HT-29 (cell line): ENCODE measurements at regions not wholly inside any gene's neighbourhood (a gene's known extent, or its start where the extent isn't known, plus 50 kb on each side); places are given as distances from the start of the nearest gene placed in this dataset.

Source experiments
- DNase-seq: peaks from one replicate; pipeline ENCODE4 v3.0.0-alpha.2; 2015; ENCODE audit warnings: low spot score

DNA sequence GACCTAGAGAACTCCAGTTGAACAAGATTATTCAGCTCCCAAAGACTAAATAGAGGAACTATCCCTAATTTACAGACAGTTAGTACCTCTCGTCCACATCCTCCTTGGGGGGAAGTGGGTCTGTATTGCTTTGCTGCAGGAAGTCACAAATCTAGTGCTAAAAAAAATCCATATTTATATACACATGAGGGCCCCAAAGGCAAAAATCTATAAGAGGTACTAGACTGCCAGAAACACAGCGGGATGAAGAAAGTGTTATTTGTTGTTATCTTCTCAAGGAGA, 190.1 kb downstream of the TTC8 start:
- DNase-seq = no peak

DNA sequence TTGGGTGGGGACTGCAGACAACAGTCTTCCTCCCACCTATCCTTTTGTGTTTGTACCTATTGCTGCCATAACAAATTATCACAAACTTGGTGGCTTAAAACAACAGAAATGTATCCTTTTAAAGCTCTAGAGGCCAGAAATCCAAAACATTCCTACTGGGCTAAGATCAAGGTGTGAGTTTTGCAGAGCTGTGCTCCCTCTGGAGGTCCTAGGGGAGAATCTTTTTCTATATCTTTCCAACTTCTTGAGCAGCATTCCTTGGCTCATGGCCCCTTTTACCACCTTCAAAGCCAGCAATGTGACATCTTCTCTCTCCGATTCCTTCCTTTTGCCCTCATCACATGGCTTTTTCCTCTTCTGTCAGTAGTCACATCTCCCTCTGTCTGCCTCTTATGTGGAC, 190.6 kb downstream of the TTC8 start:
- no peak for DNase-seq

DNA sequence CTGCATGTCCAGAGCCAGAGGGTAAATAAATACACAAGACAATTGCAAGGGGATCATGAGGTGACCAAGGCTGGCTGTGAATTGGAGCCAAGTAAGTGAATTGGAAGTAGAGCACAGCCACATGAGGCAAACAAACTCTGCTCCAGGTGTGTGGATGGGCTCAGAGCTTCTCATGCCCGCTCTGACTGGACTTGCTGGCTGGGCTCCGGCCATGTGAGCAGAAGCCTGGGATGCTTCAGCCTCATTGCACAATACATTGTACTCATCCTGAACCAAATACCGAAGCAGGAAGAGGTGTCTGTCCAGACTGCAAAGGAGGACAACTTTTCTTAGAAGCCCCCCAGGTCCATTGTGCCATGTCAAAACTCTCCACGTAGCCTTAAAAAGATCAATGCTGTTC, 193.0 kb downstream of the TTC8 start:
- DNase-seq = no peak

DNA sequence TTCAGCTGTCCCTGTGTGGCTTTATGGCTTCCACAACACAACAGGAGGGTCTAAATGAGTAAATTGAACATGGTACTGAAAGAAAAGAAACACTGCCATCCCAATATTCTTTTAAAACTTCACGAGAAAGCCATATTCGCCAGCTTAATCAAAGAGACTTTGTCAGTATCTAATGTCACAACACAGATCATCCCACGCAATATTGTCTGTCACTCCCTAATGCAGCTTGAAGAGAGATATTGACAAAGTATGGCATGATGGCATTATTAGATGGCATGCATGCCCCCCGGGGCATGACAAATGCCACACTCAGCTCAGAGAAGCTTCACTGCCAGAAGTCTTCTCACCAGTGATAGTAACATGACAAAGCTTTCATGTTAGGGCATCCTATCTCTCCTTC, 197.8 kb downstream of the TTC8 start:
- DNase-seq = no peak

DNA sequence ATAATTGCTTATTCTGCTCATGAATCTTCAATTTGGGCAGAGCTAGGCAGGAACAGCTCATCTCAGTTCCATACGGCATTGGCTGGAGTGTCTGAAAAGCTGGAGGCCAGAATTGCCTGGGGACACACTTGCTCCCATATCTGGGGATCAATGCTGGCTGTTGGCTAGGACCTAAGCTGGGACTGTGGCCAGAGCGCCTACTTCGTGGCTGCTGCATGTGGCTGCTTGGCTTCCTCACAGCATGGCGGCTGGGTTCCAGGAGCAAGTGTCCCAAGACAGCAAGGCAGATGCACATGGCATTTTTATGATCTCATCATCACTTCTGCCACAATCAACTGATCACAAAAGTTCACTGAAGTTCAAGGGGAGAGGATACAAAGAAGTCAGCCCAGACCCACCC, 200.2 kb downstream of the TTC8 start:
- no peak for DNase-seq

DNA sequence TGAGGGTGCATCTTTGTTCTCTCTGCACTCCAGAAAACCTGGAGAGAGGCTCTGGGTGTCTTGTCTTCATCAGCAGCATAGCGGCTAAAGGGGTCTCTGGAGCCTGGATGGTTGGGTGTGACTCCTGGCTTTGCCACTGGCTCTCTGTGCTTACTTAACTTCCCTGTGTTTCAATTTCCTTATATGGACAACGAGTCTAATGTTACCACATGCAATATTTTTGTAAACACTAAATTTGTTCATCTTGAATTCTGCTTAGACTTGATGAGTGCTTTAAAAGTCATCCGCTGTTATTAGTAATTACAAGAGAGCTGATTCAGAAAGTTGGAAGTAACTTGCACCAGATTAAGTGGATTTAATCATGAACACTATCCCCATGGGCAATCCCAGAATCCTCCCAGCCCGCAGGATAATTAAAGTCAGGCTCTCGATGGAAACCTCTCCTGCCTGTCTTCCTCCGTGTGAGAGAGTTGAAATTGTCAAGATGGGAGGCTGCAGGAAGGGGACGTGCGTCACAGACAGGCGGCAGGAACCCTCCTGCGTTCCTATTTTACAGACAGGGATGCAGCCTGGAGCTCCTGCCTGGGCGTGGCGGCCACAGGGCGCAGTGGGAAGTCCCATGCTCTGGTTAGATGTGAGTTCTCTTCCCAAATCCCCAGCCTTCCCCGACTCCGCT, 201.2 kb downstream of the TTC8 start:
- no peak for DNase-seq

DNA sequence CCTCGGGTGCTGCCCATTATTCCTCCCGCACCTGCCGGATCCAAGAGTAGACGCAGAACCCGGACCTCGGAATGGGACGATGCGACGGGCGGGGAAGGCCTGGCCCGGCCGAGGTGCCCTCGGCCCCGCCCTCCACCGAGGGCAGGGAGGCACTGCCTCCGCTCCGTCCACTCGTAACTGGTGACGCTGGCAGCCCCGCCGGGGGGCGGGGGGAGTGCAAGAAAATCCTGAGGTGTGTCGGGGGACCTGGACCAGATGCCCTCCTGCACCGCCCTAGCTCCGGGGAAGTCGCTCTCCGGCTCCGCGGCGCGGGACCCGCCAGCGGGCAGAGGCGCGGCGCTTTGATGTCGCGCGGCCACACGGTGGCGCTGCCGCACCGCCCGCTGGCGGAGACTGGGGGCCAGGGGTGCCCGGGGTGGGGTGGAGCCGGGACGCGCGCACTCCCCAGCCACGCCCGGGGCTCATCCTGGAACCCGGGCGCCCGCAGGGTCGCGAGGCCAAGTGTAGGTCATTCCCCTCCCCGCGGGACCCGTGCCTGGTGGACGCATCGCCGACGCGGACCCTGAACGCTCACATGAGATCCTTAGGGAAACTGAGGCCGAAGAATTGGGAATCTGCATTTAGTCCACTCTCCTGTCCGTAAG, 202.8 kb downstream of the TTC8 start:
- peak; percentile 9 for DNase-seq

DNA sequence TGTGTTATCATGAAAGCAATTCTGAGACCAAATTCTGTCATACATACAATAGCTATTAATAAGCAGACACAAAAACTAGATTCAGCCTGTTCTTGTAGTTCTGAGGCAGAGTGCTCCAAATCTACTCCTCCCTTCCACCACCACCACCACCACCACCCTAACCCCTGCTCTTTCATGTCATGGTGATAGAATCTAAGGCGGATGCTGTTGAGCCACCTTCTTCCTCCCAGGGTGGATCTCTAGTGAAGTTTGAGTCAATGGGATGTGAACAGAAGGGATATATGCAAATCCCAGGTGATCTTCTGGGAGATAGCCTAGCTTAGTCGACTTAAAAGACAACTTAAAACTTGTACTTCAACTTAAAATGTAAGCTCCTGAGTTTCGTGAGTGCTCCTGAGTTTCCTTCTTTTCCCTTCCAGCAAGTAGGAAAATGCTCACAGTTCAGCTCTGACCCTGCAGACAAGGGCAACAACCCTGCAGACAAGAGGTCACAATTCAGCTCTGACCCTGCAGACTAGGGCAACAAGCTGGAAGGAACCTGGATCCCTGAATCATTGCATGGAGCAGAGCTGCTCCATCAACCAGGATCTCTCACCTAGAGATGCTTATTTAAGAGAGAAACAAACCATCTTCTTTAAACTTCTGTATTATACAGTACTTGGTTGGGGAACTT, 204.1 kb downstream of the TTC8 start:
- DNase-seq = no peak

DNA sequence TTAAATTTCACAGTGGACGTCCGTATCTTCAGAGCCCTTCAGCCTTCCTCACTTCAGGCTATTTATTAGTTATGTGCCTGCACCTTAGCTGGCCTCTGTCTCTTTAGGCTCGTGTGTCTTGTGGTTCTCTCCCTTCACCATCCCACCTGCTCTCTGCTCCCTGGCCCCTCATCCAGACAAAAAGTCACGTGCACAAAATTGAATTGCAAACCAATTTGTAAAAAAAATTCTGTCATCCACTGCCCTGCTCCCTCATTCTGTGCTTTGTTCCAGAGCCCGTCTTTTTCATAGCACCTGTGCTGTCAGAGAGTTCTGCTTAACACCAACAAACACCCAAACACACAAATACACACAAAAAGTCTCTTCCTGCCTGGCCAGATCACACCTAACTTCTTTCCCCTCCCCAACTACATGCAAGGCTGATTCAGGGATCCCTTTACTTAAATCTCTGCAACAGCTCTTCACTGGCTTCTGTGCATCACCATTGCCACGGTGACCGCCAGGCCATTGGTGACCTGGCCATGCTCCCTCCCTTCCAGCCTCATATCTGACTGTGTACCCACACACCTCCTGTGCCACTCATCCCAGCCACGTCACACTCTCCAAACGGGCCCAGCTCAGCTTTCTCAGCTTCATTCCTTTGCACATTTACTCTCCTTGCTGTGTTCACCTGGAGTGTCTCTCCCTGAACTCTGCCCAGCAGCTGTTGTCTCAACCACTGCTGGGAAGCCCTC, 205.7 kb downstream of the TTC8 start:
- DNase-seq = no peak

DNA sequence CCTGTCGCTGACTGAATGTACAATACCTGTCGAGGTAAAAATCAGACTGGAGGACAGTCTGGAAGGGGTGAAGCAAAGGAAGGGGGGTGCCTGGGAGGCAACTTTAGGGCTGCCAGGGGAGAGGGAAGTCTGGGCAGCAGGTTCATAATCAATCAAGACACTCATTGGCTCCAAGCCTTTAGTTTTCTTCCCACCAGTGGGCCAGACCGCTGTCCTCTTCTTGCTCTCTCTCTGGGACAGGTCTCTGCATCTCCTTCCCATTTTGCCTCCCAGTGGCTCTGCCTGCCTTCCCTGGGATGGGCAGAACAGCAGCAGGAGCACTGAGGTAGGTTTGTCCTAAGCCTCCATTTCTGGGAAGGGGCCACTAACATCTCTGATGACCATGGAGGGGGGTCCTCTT, 206.5 kb downstream of the TTC8 start:
- no peak for DNase-seq

DNA sequence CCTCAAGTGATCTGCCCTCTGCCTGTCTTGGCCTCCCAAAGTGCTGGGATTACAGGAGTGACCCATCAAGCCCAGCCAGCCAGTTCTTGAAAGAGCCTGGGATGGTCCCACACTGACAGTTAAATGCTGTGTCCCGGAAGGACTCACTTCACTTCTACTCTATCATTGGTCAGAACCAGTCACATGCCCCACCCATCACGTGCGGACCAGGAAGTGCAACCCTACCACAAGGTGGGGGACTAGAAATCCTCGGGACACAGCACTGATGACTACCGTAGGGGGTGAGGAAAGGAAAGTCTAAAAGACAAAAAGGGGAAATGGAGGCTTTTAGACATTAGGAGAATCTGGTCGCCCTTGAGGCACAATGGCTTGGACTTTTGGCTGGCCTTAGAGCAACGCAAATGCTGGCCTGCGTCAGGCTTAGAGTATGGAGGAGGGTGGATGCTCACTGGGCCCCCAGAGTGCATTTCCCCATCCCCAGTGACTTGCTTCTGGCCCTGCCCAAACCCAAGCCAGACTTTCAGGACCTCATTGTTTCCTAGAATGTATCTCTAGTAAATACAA, 207.7 kb downstream of the TTC8 start:
- no peak for DNase-seq

DNA sequence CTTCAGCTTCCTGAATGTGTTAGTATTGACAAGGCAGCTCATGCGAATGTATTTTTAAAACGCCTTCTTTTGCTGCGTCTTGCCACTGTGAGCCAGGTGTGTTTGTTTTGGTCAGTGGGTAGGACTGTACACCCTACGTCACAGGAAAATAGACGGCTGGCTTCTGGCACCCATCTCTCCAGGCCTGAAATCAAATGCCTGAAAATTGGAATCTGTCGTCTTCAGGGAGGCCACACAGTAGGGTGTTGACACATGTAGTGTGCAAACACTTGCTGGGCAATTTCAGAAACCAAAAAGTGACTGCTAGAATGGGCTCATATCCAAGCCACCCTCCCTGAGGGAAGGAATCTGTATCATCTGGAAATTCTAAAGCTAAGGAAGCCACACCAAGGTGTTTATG, 209.3 kb downstream of the TTC8 start:
- DNase-seq = no peak

DNA sequence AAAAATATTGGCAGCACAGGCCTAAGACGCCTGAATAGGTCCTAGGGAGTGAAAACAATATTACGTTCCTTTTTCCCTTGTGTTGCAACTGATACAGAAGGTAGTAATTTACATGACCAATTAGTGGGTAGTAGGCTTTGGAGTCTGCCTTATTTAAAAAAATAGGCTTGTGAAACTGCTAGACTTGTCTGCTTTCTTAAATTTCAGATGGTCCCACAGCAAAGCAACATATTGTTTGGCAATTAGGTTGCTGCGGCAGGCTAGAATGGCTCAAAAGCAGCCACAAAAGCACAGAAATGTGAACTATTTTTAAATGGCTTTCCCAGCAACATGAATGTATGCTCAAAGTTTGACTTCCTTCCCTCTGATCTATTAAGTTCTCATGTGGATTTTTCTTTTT, 211.9 kb downstream of the TTC8 start:
- DNase-seq = no peak

DNA sequence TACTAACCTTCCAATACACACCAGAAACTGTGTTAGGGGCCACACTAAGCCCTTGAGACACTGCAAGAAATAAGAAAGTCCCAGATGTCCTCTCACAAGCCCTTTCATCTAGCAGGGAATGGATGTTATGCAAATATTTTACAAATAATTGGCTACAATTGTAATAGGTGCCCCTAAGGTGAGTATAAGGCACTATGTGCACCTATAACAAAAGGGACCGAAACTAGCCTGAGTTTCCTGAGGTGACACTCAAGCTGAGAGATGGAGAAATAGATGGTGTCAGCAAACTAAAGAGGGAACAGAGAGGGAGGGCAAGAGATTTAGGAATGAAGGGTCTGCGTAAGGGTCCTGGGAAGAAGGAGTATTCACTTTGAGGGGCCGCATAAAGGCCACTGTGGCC, 212.6 kb downstream of the TTC8 start:
- DNase-seq = no peak

DNA sequence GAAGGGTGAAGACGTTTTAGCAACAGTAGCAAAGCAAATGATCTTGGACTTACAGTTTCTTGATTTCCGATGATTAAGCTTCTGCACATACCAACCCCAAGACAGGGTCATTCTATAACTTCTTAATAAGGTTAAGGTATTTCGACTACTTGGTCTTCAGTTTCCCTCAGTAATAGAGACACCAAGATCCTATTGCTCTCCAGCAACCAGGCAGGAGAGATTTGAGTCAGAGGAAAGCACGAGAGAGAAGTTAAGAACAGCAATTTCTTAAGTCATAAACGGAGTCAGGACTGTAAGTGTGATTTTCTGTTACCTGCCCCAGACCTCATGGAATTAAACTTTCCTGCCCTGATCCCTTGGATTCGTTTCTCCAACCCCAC, 215.6 kb downstream of the TTC8 start:
- DNase-seq = no peak

DNA sequence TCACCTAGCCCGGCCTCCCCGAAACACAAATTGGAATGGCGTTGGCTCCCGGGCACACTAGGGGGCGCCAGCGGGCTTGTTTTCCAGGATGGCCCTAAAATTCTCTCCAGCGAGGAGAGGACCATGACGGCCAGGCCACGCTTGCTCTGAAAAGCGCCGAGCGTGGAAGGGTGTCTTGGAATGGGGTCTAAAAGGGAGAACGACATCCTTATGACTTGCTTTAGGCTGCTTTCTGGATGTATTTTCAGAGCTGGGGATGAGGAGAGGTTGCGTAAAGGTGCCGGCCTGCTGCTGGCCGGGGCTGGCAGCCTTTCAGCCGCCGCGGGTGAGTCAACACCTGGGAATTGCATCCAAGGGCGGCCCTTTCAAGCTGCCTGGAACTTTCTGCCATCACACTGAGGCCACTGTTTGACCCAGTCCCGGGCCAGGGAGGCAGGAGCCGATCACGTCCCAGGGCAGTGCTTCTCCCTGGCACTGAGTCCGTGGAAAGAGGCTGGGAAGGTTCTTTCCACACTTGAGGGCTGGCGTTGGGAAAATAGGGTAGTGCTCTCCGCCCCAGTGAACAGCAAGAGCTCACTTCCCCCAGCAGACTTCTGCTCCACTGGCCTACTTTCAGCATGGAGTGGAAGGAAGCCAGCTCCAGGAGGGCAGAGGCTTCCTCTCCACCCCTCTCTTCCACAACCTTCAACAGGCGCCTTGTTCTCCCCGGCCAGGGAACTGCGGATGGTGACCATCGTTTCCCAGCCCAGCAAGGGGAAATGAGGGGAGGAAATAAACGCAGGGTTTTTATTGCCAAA, 216.2 kb downstream of the TTC8 start:
- peak; percentile 87 for DNase-seq

DNA sequence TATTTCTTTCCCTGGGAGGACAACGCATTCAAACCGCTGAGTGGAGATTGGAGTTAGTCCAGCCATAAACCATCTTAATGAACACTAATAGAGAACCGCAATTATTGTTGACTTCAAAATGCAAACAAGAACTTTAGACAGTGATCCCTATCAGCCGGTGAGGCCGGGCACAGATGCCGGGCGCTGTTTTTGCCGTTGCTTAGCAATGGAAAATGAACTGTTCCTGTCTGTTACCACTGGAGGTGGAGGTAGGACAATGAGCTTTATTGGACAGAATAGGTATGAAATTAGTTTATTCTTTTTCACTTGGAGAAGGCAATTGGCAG, 216.8 kb downstream of the TTC8 start:
- DNase-seq = no peak

DNA sequence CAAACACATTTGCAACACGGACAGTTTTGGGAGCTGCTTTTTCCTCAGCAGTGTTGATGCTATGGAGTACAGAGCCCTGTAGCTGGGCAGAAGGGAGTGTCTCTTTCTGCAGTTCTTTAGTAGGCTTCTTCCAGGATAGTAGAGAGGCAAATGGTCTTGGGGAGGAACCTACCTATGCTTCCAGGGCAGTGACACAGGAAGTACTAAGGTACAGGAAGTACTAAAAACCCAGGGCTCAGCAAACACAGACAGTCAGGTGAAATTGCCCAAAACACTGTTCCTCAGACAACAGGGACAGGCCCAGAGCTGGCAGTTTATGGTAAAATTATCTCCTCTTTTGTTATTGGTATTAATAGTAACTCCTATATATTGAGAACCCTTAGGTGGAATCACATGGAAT, 217.6 kb downstream of the TTC8 start:
- DNase-seq = peak; percentile 4

DNA sequence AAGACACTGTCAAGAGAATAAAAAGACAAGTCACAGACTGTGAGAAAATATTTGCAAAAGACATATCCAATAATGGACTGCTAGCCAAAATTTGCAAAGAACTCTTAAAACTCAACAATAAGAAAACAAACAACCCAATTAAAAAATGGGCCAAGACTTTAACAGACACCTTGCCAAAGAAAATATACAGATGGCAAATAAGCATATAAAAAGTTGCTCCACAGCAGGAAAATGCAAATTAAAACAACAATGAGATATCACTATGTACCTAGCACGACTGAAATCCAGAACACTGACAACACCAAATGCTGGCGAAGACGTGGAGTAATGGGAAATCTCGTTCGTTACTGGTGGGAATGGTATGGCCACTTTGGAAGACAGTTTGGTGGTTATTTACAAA, 228.9 kb downstream of the TTC8 start:
- DNase-seq = no peak

DNA sequence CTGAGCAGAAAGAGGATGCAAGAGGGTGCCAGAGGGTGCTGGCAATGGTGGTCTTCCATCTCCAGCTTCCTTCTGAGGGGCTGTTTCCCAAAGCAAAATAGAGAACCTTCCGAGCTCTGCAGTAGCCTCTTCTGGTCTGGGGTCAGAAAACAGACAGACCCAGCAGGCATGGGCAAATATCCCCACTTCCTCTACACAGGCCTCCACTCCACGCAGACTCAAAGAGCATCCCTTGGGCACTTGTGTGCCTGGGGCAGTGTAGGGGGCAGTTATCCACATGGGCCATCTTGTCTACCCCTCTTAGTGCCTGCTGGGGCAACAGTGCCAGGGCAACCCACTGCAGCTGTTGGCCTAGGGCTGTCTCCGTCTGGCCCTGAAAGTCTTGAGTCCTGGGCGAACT, 231.9 kb downstream of the TTC8 start:
- DNase-seq = no peak

DNA sequence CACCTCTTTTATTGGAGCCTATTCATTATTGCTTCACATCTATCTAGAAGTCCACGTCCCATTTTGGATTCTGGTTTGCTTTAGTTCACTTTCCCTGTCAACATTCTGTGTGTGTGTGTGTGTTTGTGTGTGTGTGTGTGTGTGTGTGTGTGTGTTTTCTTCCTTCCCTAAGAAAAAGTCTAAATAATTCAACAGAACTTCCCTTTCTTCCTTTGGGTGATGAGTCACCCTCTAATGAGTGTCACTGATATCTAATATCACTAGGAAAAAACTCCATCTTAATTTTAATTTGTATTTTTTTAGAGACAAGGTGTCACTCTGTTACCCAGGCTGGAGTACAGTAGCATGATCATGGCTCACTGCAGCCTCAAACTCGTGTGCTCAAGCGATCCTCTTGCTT, 234.2 kb downstream of the TTC8 start:
- DNase-seq = no peak

DNA sequence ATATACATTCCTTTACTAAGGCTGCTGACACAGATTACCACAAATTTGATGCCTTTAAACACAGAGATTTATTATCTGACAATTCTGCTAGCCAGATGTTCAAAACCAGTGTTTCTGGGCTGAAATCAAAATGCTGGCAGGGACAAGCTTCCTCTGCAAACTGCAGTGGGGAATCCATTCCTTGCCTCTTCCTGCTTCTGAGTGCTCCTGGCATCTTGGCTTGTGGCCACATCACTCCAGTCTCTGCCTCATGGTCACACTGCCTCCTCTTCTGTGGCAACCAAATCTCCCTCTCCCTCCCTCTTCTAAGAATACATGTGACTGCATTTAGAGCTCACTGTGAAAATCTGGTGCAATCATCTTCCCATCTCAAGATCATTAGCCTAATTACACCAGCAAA, 235.7 kb downstream of the TTC8 start:
- no peak for DNase-seq
